Liver (tissue), 3 donors: ENCODE measurements at regions not wholly inside any gene's neighbourhood (a gene's known extent, or its start where the extent isn't known, plus 50 kb on each side); places are given as distances from the start of the nearest gene placed in this dataset.

Source experiments
- EGR1 ChIP-seq, 2 donors: IDR thresholded peaks; 2 replicates each; pipeline ENCODE4 v1.6.1; 2016 to 2018; ENCODE audit warnings: antibody characterized with exemption in 2 of 2, low read depth in 2 of 2
- FOXA1 ChIP-seq: IDR thresholded peaks from 2 replicates; pipeline ENCODE4 v1.6.1; 2016; ENCODE audit warnings: antibody characterized with exemption
- RAD21 ChIP-seq, 2 donors: IDR thresholded peaks; 2 replicates each; pipeline ENCODE4 v1.6.1; 2016; ENCODE audit warnings: antibody characterized with exemption in 2 of 2, mild to moderate bottlenecking in 2 of 2
- RXRA ChIP-seq, 2 donors: IDR thresholded peaks; 2 replicates each; pipeline ENCODE4 v1.6.1; 2017 to 2018; ENCODE audit warnings: antibody characterized with exemption in 2 of 2, mild to moderate bottlenecking in 1 of 2
- SP1 ChIP-seq: IDR thresholded peaks from 2 replicates; pipeline ENCODE4 v1.6.1; 2018; ENCODE audit warnings: antibody characterized with exemption, mild to moderate bottlenecking
- TAF1 ChIP-seq: conservative IDR thresholded peaks from 2 replicates; pipeline ENCODE4 v1.6.1; 2016; ENCODE audit warnings: antibody characterized with exemption, mild to moderate bottlenecking
- YY1 ChIP-seq: IDR thresholded peaks from 2 replicates; pipeline ENCODE4 v1.6.1; 2016; ENCODE audit warnings: antibody characterized with exemption, mild to moderate bottlenecking
- TF ChIP-seq, protein P1 (sequence below): fragments of 150-350 bp; IDR thresholded peaks from 2 replicates; pipeline ENCODE4 v1.5.1; 2017; ENCODE audit warnings: improper control_type of control experiment, low read depth, low read length; ENCODE audit not compliant: missing input control
- TF ChIP-seq, protein P2 (sequence below): IDR thresholded peaks from 2 replicates; pipeline ENCODE4 v1.6.1; 2016; ENCODE audit warnings: antibody characterized with exemption, mild to moderate bottlenecking
- TF ChIP-seq, protein P3 (sequence below): IDR thresholded peaks from 2 replicates; pipeline ENCODE4 v1.6.1; 2016; ENCODE audit warnings: antibody characterized with exemption
- TF ChIP-seq, protein P4 (sequence below): IDR thresholded peaks from 2 replicates; pipeline ENCODE4 v1.6.1; 2016; ENCODE audit warnings: antibody characterized with exemption
- donor health status: healthy.
- donor health status: healthy.

- TF ChIP-seq, protein P1, sequence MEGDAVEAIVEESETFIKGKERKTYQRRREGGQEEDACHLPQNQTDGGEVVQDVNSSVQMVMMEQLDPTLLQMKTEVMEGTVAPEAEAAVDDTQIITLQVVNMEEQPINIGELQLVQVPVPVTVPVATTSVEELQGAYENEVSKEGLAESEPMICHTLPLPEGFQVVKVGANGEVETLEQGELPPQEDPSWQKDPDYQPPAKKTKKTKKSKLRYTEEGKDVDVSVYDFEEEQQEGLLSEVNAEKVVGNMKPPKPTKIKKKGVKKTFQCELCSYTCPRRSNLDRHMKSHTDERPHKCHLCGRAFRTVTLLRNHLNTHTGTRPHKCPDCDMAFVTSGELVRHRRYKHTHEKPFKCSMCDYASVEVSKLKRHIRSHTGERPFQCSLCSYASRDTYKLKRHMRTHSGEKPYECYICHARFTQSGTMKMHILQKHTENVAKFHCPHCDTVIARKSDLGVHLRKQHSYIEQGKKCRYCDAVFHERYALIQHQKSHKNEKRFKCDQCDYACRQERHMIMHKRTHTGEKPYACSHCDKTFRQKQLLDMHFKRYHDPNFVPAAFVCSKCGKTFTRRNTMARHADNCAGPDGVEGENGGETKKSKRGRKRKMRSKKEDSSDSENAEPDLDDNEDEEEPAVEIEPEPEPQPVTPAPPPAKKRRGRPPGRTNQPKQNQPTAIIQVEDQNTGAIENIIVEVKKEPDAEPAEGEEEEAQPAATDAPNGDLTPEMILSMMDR = no peak
- TF ChIP-seq YY1 (no peak), SP1 (no peak), TAF1 (no peak), EGR1 (IDR thresholded peaks at IDR 0.05; ENCODE audit: low read depth in 2 of 2) (no peak), RXRA (IDR thresholded peaks at IDR 0.05) (no peak), RAD21 (IDR thresholded peaks at IDR 0.05) (no peak), FOXA1 (no peak)
- TF ChIP-seq, protein P2, sequence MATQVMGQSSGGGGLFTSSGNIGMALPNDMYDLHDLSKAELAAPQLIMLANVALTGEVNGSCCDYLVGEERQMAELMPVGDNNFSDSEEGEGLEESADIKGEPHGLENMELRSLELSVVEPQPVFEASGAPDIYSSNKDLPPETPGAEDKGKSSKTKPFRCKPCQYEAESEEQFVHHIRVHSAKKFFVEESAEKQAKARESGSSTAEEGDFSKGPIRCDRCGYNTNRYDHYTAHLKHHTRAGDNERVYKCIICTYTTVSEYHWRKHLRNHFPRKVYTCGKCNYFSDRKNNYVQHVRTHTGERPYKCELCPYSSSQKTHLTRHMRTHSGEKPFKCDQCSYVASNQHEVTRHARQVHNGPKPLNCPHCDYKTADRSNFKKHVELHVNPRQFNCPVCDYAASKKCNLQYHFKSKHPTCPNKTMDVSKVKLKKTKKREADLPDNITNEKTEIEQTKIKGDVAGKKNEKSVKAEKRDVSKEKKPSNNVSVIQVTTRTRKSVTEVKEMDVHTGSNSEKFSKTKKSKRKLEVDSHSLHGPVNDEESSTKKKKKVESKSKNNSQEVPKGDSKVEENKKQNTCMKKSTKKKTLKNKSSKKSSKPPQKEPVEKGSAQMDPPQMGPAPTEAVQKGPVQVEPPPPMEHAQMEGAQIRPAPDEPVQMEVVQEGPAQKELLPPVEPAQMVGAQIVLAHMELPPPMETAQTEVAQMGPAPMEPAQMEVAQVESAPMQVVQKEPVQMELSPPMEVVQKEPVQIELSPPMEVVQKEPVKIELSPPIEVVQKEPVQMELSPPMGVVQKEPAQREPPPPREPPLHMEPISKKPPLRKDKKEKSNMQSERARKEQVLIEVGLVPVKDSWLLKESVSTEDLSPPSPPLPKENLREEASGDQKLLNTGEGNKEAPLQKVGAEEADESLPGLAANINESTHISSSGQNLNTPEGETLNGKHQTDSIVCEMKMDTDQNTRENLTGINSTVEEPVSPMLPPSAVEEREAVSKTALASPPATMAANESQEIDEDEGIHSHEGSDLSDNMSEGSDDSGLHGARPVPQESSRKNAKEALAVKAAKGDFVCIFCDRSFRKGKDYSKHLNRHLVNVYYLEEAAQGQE = no peak
- TF ChIP-seq, protein P3, sequence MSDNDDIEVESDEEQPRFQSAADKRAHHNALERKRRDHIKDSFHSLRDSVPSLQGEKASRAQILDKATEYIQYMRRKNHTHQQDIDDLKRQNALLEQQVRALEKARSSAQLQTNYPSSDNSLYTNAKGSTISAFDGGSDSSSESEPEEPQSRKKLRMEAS = no peak
- TF ChIP-seq, protein P4, sequence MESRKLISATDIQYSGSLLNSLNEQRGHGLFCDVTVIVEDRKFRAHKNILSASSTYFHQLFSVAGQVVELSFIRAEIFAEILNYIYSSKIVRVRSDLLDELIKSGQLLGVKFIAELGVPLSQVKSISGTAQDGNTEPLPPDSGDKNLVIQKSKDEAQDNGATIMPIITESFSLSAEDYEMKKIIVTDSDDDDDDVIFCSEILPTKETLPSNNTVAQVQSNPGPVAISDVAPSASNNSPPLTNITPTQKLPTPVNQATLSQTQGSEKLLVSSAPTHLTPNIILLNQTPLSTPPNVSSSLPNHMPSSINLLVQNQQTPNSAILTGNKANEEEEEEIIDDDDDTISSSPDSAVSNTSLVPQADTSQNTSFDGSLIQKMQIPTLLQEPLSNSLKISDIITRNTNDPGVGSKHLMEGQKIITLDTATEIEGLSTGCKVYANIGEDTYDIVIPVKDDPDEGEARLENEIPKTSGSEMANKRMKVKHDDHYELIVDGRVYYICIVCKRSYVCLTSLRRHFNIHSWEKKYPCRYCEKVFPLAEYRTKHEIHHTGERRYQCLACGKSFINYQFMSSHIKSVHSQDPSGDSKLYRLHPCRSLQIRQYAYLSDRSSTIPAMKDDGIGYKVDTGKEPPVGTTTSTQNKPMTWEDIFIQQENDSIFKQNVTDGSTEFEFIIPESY = no peak
These were observed 67.8 kb downstream of the NAA11 start for GRCh38 chr4:79257953-79258613.
